Heart left ventricle (tissue), 13 donors: ENCODE measurements at regions not wholly inside any gene's neighbourhood (a gene's known extent, or its start where the extent isn't known, plus 50 kb on each side); places are given as distances from the start of the nearest gene placed in this dataset.

Experiments
- POLR2A ChIP-seq, 2 donors: fragments of 450-650 bp; IDR thresholded peaks; one replicate each; pipeline ENCODE4 v1.6.1; 2017; ENCODE audit warnings: antibody characterized with exemption in 2 of 2, mild to moderate bottlenecking in 2 of 2, moderate library complexity in 2 of 2
- TF ChIP-seq, protein P1 (sequence below), 12 donors: fragments of 200-600 bp; sonication (generic) in 4 of 12; IDR thresholded peaks; one replicate each; pipeline versions ENCODE4 v1.5.0 to v1.8.0; 2018 to 2022; ENCODE audit warnings: antibody characterized with exemption in 12 of 12, mild to moderate bottlenecking in 5 of 12
- donor health status: ischemic (EF 13 %, LVEDD 7.1; RV severe dilation, severe dysfunction).
- donor health status: DM: no; HTN: yes; CAD: no.
- donor health status: DM: no; HTN: no; CAD: no.
- donor health status: ischemic (EF 25% LVEDD 6.9; RV normal size, moderate dysfunction).
- donor health status: ischemic (EF 25% LVEDD 5.7; RV mildly dilated, moderate dysfunction).
- donor health status: ischemic (EF 35%, LVEDD 5.7; RV mildly dilated, moderate dysfunction).
- donor health status: nonischemic (EF 11% LVEDD 7.7; RV severe dilation, severe dysfunction).
- donor health status: DM: yes; HTN: yes; CAD: no.
- donor health status: PGD.
- donor health status: ischemic (EF 29% LVEDD 5.4; RV normal size, mild dysfunction).
- donor health status: nonischemic (EF 23%, LVEDD 6.1; RV moderate dilation, normal function).

DNA sequence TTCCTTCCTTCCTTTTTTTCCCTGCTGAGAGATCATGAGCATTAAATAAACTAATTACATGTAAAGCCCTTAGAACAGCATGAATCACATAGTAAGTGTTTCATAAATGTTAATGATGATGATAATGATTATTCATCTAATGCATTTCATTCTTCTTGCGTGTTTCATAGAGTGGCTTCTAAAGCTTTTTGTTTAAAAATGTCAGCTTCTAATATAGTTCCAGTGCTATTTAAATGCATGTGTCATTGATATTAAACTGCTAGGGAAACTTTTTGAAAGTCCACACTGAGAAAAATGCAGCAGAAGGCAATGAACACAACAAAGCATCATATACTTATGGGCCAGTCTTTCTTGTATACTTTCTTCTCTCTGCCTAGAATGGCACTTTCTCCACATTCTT lies 894.8 kb downstream of the REEP3 start:
- TF ChIP-seq, protein P1, sequence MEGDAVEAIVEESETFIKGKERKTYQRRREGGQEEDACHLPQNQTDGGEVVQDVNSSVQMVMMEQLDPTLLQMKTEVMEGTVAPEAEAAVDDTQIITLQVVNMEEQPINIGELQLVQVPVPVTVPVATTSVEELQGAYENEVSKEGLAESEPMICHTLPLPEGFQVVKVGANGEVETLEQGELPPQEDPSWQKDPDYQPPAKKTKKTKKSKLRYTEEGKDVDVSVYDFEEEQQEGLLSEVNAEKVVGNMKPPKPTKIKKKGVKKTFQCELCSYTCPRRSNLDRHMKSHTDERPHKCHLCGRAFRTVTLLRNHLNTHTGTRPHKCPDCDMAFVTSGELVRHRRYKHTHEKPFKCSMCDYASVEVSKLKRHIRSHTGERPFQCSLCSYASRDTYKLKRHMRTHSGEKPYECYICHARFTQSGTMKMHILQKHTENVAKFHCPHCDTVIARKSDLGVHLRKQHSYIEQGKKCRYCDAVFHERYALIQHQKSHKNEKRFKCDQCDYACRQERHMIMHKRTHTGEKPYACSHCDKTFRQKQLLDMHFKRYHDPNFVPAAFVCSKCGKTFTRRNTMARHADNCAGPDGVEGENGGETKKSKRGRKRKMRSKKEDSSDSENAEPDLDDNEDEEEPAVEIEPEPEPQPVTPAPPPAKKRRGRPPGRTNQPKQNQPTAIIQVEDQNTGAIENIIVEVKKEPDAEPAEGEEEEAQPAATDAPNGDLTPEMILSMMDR (IDR thresholded peaks at IDR 0.05), result no peak
- TF ChIP-seq POLR2A (IDR thresholded peaks at IDR 0.05), result no peak
